HG02840 (cell line): ENCODE measurements at regions not wholly inside any gene's neighbourhood (a gene's known extent, or its start where the extent isn't known, plus 50 kb on each side); places are given as distances from the start of the nearest gene placed in this dataset.

Experiments used
- ATAC-seq: cut with Tn5 transposase; IDR thresholded peaks from one replicate; pipeline ENCODE4 v1.9.1; 2021; ENCODE audit warnings: mild to moderate bottlenecking, moderate library complexity, moderate number of reproducible peaks; ENCODE audit not compliant: unreplicated experiment, low FRiP score

DNA sequence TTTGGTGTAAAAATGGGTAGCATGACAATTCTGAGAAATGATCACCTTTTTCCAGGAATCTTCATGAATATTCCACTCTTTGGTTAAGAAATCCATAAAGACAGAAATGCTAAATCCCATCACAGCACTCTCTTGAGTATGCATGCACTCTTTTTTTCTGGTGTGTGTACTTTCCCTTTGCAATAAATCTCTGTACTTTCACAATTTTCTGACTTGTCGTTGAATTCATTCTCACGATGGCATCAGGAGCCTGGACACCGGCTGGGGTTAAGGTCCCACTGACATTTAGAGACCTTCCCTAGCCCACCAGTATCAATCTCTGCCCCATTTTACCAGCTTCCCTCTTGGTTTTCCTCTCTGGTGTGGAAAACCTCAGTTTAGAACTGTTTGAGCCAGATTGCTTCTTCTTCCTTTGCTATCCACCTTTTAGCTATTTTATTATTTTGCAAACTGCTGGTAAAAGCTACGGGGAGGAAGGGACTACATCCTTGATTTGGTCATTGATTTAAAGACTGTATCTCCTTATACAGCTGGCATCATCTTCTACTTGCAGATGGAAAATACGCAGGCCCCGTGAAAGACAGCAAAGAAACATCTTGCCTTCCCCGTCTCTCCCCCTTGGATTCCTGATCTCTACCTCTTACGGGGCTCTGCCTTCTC lies 59.9 kb upstream of the ZFR start:
- ATAC-seq = no peak

DNA sequence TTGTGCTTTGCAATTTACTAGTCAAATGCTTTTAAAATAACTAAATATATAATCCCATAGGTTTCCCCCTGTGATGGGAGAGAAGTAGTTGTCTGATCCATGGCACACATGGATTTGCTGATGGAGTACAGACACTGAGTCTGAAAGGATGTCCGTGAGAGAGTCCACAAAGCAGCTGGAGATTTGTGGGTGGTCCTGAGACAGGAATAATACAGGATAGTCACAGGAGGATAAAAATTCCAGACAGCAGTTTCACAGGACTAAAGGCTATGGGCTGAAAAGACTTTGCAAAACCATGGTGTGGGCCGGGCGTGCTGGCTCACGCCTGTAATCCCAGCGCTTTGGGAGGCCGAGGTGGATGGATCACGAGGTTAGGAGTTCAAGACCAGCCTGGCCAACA lies 58.7 kb upstream of the ZFR start:
- ATAC-seq = no peak

DNA sequence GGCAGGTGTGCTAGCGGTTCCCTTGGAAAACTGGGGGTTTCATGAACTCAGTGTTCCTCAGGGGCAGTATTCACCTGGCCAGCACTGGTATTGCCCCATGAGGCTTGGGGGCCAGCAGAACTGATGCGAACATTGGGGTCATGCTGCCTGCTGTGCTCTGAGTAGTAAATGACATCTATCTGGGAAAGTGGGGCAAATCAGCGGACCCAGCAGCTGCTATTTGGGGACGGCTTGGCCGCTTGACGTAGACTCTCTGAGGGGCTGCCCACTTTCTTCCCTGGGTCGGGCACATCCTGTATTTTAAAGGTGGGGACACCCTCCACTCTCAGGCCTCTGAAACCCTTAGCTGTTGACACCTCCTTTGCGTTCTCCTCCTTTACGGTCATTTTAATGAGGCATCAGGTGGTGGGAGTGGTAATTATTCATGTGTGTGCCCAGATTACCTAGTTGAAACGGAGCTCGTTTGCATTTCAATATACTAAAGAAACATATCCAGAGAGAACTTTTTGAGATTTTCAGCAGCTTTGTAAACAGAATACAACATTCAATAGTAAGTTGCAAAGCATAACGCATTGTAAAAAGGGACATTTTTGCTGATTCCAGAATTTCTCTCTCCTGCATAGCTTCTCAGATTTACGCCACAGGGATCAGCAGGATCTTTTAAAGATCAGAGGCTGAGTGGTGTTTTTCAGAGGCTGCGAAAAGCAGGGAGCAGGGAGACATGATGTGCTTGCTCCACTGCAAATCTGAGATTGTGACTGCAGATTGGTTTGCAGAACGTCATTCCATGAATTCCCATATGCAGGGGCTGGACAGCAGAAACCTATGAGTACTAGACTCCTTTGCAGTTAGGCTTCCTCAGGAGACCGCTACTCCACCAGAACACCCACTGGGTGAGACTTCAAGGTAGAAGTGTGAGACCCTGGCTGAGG lies 56.8 kb upstream of the ZFR start:
- no peak for ATAC-seq

DNA sequence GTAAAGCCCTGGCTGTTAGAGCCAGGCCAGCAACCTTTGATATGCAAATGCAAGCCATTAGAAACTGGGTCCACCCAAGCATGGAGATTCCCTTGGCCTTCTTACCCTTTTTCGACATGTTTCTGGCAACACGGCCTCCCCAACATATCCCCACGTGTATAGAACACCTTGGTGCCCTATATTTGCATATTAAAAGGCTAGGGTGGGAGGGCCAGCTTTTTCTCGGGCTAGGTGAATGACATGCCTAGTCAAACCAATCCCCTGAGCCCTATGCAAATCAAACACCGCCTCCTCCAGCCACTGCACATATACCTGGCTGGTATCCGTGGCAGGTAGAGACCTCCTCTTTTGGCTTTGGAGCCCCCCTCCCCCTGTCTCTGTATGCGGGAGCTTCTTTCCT lies 55.6 kb upstream of the ZFR start:
- ATAC-seq = no peak

DNA sequence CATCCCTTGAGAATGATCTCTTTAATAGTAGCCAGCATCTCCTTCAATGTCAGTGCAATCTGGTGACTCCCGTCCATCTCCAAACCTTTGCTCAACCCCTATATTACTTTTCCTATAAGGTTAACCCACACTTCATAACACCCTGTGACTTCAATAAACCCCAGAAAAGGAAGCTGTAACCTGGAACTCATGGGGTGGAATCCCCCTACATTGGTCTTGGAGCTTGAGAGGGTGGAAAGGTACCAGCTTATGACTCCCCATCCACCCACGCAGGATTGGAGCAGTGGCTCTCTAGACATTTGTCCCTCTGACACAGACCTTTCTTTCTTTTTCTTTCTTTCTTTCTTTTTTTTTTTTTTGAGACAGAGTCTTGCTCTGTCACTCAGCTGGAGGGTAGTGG lies 54.7 kb upstream of the ZFR start:
- no peak for ATAC-seq

DNA sequence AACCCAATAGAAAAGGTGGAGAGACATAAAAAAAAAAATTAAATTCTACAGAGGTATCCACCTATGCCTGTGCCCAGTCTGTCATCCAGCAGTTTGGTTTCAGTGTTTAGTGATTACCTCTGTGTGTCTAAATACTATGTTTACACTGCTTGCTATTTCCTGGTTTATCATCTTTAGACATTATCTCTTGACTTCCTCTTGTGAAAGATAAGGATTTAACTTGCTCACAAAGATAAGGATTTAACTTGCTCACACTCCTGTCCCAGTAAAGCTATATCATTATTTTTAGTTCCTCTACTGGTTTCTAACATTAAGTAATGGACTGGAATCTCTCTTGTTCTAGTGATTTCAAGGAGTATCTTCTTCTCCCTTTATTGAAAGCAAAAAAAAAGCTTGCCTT lies 53.9 kb upstream of the ZFR start:
- no peak for ATAC-seq

DNA sequence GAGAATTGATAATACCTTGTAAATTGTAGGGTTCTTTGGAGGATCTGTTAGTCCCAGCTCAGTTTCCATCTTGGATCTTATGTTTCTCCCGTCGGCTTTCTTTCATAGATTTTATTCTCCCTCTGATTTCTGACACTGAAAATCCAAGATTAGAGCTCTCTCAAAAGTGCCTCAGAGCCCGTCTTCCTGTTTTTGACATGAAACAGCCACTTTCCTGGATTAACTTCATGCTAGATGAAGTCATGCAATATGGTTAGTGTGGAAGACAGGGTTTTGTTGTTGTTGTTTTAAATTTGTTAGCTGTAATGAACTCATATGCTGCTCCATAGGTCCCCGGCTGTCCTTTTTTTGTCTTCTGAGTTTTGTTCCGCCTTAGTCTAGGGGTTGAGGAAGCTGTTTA lies 51.6 kb upstream of the ZFR start:
- ATAC-seq = no peak

DNA sequence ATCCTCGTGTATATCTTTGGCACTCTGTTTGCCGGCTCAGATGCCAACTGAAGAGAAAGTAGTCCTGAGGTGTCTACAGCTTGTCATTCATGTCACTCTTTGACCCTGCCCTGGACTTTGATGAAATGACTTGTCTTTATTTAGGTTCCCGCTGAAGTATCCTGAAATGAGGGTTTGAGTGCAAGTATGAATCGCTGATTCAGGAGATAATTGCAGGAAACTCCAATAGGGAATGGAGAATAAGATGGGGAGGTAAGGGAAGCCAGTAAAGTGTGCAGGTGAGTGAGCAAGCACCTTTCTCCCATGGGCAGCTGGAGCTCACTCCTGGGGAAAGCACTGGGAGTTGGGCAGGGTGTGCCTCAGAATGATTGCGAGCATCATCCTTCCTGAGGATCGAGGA lies 50.3 kb upstream of the ZFR start:
- no peak for ATAC-seq
